Lower lobe of right lung (tissue), 2 donors: ENCODE measurements at regions not wholly inside any gene's neighbourhood (a gene's known extent, or its start where the extent isn't known, plus 50 kb on each side); places are given as distances from the start of the nearest gene placed in this dataset.
"Not testable (repeated sequence)": the region's sequence is repeated elsewhere in the genome, so short reads cannot be mapped to it uniquely, and the experiment has no call there.

Source experiments
- ATAC-seq, 2 donors: fragments of 200-7000 bp; cut with Tn5 transposase; one replicate each; pipeline ENCODE4 v1.9.1; 2020 to 2022; ENCODE audit warnings: mild to moderate bottlenecking in 2 of 2, moderate library complexity in 2 of 2
- DNase-seq: peaks from one replicate; pipeline ENCODE4 v3.0.0-alpha.2; 2020
- H3K27ac ChIP-seq: fragments of 200-600 bp; one replicate; pipeline ENCODE4 v1.8.0; 2022
- H3K27me3 ChIP-seq: fragments of 200-600 bp; one replicate; pipeline ENCODE4 v1.8.0; 2022; ENCODE audit warnings: low read depth
- H3K36me3 ChIP-seq: fragments of 200-600 bp; one replicate; pipeline ENCODE4 v1.8.0; 2022; ENCODE audit warnings: mild to moderate bottlenecking
- H3K4me1 ChIP-seq: fragments of 200-600 bp; one replicate; pipeline ENCODE4 v1.8.0; 2022
- H3K4me3 ChIP-seq: fragments of 200-600 bp; one replicate; pipeline ENCODE4 v1.8.0; 2022; ENCODE audit warnings: mild to moderate bottlenecking
- H3K9me3 ChIP-seq: fragments of 200-600 bp; one replicate; pipeline ENCODE4 v1.8.0; 2022
- intact Hi-C: fragments of 100-400 bp; cut with DNase I; formaldehyde crosslinking; loops from one replicate; pipeline ENCODE4 v1.11.0; 2022
- donor health status: DM: no; HTN: yes; CAD: no; lungs with severe emphysema.

DNA sequence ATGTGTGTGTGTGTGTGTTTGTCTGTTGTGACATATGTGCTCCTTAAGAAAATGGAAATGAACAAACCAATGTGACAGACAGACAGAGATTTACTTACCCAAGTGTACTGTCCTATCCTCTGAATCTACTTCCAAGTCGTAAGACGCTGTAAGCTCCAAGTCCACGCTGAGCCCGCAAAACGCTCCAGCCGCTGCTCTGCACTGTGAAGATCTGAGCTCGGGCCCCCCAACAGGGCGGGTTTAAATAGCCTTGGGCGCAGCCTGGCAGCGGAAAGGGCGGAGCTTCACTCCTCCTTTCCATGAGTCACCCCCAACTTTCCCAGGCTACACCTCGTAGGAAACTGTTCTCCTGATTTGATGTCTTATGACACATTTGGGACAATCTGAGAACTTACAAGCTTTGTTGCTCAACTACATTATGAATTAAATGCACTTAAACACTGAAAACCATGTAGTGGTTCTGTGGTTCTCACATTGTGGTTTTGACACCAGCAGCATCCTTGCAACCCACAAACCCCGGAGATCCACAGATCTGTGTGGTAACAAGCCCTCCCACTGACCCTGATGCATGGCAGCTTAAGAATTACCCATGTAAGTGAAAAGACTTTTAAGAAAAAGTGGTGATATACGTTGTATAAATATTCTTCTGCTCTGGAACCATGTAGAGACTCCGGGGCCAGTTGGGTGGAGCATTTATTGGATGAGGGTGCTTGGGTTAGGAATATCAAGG, 735.6 kb upstream of the DEFB115 start:
- intact Hi-C loops, H3K27ac ChIP-seq, H3K36me3 ChIP-seq, H3K4me3 ChIP-seq, H3K27me3 ChIP-seq, H3K9me3 ChIP-seq, DNase-seq, H3K4me1 ChIP-seq, ATAC-seq: not testable (repeated sequence)

DNA sequence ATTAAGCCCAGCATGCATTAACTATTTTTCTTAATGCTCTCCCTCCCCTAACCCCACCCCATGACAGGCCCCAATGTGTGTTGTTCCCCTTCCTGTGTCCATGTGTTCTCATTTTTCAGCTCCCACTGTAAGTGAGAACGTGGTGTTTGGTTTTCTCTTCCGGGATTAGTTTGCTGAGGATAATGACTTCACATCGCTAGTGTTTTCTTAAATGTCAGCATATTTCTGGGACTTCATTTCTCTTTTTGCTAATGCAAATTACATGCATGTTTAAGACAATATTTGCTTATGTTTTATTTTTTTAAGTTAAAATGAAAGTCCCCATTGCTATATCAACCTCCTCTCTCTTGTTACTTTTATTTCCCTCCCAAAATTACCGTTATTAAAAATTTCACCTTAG, 733.3 kb upstream of the DEFB115 start:
- H3K27me3 ChIP-seq, H3K4me3 ChIP-seq, H3K9me3 ChIP-seq, H3K36me3 ChIP-seq, ATAC-seq, H3K4me1 ChIP-seq, DNase-seq, H3K27ac ChIP-seq, intact Hi-C loops: not testable (repeated sequence)

DNA sequence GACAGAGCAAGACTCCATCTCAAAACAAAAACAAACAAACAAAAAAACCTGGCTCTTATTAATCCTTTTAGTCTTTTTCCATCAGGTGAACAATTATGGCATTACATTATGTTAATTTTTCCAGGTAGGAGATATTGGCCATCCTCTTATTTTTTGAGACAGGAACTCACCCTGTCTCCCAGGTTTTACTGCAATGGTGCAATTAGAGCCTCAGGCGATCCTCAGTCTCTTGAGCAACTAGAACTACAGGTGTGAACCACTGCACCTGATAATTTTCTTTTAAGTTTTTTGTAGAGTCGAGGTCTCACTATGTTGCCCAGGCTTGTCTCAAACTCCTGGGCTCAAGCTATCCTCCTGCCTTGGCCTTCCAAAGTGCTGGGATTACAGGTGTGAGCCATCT, 732.7 kb upstream of the DEFB115 start:
- H3K9me3 ChIP-seq, H3K27me3 ChIP-seq, H3K4me3 ChIP-seq, intact Hi-C loops, DNase-seq, H3K27ac ChIP-seq, ATAC-seq, H3K36me3 ChIP-seq, H3K4me1 ChIP-seq: not testable (repeated sequence)

DNA sequence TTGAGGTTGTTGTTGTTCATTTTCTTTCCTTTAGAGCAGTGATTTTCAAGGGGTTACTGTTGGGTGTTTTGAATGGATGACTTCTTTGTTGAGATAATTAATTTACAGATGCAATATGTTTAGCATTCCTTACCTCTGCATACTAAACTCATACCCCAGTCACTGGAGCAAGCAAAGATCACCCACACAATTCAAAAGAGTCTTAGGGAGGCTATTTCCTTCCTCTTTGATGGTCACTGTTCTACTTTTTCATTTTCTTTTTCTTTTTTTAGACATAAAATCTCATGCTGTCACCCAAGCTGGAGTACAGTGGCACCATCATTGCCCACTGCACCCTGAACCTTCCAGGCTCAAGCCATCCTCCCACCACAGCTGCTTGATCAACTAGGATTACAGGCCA, 723.8 kb upstream of the DEFB115 start:
- H3K27me3 ChIP-seq, DNase-seq, H3K4me3 ChIP-seq, intact Hi-C loops, H3K36me3 ChIP-seq, ATAC-seq, H3K4me1 ChIP-seq, H3K9me3 ChIP-seq, H3K27ac ChIP-seq: not testable (repeated sequence)

DNA sequence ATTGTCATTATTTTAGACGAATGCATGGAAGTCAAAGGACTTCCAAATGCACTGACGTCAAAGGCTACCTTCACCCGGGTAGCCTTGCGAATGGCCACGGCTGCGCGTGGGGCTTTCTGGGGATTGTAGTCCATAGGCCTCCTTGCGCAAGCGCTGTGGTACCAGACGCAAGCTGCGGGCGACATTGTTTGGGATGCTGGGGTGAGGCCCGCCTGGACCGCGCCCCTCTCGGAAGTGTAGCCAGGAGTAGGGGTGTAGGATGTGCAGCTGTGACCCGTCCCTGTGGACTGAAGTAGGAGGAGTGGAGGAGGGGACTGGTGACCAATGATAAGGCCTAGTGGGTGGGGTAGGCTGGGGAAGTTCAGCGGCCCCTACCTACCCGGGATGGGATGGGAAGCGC, 720.0 kb upstream of the DEFB115 start:
- peak; percentile 23 to 28 for ATAC-seq
- H3K9me3 ChIP-seq, H3K27ac ChIP-seq, H3K36me3 ChIP-seq, intact Hi-C loops, H3K4me1 ChIP-seq, DNase-seq, H3K4me3 ChIP-seq, H3K27me3 ChIP-seq: not testable (repeated sequence)

DNA sequence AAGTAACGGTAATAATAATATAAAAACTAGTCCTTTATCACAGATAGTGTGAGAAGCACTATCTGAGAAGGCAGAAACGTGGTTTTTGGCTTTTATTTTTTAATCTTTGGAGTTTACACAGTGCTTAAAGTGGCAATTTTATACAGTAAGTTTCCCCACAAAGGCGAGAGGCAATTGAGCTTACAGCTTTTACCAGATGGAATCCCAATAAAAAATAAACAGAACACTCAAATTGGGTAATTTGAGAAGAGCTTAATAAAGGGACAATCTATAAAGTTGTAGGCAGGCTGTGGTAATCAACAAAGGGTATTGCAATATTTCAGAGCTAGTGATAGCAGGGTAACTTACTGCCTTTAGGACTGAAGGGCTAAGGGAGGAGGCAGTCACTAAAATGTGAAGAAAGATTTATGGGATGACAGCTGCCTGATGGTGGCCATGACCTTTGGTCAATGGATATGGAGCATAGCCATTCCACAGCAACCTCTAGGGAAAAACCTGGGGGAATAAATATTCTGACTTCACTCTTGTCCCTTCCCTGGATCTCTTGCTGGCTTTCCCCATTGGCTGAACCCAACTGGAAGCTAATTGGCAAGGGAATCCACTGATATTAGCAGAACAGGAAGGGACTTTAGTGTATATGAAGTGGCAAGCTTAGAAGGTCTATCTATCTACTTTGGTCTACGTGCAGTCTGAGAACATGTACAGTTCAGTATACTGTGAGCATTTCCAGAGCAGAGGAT, 717.0 kb upstream of the DEFB115 start:
- H3K36me3 ChIP-seq, H3K27ac ChIP-seq, DNase-seq, intact Hi-C loops, ATAC-seq, H3K27me3 ChIP-seq, H3K4me3 ChIP-seq, H3K4me1 ChIP-seq, H3K9me3 ChIP-seq: not testable (repeated sequence)

DNA sequence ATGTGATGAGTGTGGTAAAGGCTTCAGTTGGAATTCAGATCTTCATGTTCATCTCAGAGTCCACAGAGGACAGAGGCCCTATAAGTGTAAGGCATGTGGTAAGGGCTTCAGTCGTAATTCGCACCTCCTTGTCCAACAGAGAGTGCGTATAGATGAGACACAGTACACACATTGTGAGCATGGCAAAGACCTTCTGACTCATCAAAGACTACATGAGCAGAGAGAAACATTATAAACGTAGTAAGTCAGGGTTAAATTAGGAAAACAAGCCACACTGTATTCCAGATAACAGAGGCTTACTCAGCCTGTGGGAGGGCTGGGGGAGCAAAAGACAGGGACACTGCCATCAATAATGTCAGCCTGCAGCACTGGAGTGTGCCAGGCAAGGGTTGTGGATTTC, 706.2 kb upstream of the DEFB115 start:
- H3K36me3 ChIP-seq, ATAC-seq, intact Hi-C loops, DNase-seq, H3K27me3 ChIP-seq, H3K9me3 ChIP-seq, H3K27ac ChIP-seq, H3K4me1 ChIP-seq, H3K4me3 ChIP-seq: not testable (repeated sequence)

DNA sequence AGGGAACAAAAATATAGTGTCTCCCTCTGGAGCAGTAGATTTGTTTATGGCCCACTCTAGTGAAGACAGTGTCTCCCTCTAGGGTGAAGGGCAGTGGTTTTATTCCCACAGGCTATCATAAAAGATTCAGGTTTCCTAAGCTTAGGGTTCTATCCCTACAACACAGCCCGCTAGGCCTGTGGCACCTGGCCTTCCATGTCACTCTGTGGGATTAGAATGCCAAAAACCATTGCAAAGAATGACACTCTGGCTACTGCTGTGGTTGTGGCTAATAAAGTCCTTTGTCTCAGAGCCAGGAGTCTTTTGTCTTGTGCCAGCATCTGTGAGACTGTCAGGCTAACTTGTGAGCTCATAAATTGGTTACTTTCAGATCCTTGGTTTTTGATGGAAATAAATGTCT, 700.7 kb upstream of the DEFB115 start:
- not testable (repeated sequence) for H3K4me1 ChIP-seq, ATAC-seq

DNA sequence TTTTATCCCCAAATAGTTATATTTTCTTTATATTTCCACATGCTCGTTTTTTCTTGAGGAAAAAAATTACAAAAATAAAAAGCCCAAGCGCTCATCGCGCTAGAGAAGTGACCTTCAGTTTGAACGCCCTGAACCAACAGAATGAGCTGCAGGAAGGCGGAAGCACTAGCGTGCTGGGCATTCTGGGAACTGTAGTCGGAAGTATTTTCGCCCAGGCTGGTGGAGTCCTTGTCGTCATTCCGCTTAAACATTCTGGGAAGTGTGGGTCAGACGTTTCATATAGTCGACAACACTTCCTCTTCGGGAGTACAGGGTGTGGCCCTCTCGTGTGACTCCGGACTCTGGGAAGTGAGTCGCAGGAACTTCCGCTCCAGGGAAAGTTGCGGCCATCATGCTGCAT, 692.4 kb upstream of the DEFB115 start:
- H3K27me3 ChIP-seq, H3K27ac ChIP-seq, H3K4me1 ChIP-seq, H3K9me3 ChIP-seq, DNase-seq, intact Hi-C loops, H3K4me3 ChIP-seq, H3K36me3 ChIP-seq, ATAC-seq: not testable (repeated sequence)

More for the DNA sequence above, 700.7 kb upstream of the DEFB115 start:
- H3K36me3 ChIP-seq, H3K9me3 ChIP-seq, intact Hi-C loops, H3K4me3 ChIP-seq, DNase-seq, H3K27me3 ChIP-seq, H3K27ac ChIP-seq: not testable (repeated sequence)

DNA sequence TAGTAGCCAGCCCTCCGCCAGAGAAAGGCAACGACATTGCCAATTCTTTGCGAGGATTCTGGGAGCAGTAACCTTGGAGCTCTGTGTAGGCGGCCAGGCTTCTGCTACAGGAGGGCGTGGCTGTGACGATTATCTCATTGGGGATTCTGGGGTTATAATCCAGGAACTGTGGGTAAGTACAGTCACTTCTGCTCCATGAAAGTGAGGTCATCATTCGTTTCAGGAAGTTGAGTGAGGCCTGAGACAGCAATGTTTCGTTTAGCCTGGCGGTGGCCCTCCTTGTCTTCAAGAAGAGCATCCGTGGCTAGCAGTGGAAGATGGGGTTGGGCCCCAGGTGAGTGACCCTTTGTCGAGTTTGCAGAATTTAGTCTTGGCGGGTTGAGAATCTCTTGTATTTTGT, 687.6 kb upstream of the DEFB115 start:
- H3K36me3 ChIP-seq, H3K4me3 ChIP-seq, H3K4me1 ChIP-seq, H3K27me3 ChIP-seq, intact Hi-C loops, H3K9me3 ChIP-seq, DNase-seq, H3K27ac ChIP-seq, ATAC-seq: not testable (repeated sequence)

DNA sequence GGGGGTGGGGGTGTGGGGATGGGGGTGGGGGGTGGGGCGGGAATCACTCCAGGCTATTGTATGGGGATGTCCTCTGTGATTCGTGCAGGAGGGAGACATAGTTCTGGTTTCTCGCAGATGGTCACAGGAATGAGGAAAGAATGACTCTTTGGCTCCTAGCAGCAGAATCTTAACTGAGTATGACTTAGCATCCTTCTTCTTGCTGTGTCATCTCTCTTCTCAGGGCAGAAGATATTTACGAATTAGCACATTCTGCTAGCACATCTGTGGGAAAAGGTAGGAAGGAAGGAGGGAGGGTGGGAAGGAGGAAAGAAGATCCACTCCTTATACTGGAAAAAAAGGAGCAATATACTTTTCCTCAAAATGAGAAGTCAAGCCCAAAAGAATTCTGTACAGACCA, 686.8 kb upstream of the DEFB115 start:
- H3K36me3 ChIP-seq, H3K9me3 ChIP-seq, ATAC-seq, H3K4me3 ChIP-seq, H3K27ac ChIP-seq, H3K27me3 ChIP-seq, DNase-seq, H3K4me1 ChIP-seq, intact Hi-C loops: not testable (repeated sequence)

DNA sequence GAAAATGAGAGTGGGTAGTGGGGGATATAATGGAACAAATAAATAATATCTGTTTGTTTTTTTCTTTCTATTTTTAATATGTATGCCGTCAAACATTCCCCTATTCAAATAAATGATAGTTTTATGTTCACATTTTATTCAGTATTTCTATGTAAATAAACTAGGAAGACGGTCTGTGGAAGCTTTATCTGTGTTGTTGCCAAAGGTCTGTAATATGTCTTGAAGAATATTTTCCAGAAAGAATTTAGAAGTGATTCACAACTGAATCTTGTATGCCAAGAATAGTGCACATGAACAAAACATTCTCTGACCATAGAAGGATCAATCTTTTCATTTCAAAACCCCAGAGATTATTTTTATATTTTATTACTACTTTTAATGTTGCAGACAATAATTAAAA, 683.1 kb upstream of the DEFB115 start:
- ATAC-seq, H3K9me3 ChIP-seq, H3K4me3 ChIP-seq, intact Hi-C loops, H3K27me3 ChIP-seq, H3K27ac ChIP-seq, H3K4me1 ChIP-seq, DNase-seq, H3K36me3 ChIP-seq: not testable (repeated sequence)

DNA sequence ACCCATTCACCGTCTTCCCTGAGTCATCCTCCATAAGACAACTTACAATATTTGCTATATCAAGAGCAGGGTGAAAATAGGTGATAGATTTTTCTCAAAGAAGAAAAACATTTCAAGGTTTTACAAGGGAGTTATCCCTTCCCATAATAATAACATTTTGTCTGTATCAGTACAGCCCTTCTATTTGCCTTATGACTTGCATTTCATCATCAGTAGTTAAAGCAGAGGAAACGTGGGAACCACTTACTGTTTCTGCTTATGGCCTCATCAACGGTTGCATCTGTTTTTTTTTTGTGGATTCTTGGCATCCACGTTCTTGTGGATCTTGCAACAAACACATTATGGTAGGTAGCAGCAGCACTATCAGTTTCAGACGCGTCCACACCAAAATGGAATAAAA, 678.4 kb upstream of the DEFB115 start:
- ATAC-seq, H3K27ac ChIP-seq, DNase-seq, H3K36me3 ChIP-seq, H3K4me1 ChIP-seq, H3K27me3 ChIP-seq, H3K9me3 ChIP-seq, intact Hi-C loops: not testable (repeated sequence)
- H3K4me3 ChIP-seq, result peak overlapping the region; percentile 56

DNA sequence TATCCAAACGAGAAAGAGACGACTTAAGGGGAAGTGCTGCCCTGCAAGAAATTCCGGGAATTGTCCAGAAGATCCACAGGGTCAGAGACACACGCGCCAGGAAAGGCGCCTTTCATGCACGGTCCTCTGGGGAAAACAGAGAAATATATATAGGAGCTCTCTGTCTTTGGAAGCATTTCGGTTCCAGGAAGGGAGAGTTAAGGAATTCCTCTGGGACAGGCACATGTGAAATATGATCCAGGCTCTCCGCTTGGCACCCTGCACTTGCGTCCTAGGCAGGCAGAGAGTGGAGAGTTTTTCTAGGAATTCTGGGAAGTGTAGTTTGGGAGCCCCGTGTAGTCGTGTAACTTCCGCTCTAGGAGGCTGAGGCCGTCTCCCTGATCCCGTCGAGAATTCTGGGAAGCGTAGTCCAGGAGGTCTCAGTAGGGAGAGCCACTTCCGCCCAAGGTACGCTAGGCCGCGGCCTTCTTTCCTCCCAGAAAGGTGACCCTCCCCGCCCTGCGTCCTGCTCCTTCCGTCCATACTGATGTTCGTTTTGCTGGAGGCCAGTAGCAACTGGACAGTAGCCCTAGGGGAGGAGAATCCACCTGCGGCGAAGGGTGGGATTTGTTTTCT, 677.5 kb upstream of the DEFB115 start:
- H3K9me3 ChIP-seq, H3K4me1 ChIP-seq, intact Hi-C loops, H3K36me3 ChIP-seq, H3K27me3 ChIP-seq: not testable (repeated sequence)
- H3K4me3 ChIP-seq, result peak overlapping the region; percentile 56
- peak; percentile 99 to 100 for ATAC-seq
- H3K27ac ChIP-seq, result peak overlapping the region; percentile 41
- DNase-seq, result peak; percentile 63
